Smooth muscle cell (in vitro differentiated cells): ENCODE measurements at regions not wholly inside any gene's neighbourhood (a gene's known extent, or its start where the extent isn't known, plus 50 kb on each side); places are given as distances from the start of the nearest gene placed in this dataset.

ENCODE experiments used
- DNase-seq: peaks from one replicate; lab custom pipeline; 2025; ENCODE audit not compliant: unreplicated experiment; lab: John Stamatoyannopoulos, UW
- H2AFZ ChIP-seq: fragments of 200-600 bp; sonication (generic); 2 replicates; pipeline ENCODE4 v1.6.0; 2016; ENCODE audit warnings: antibody characterized with exemption, low read depth, mild to moderate bottlenecking
- H3F3A ChIP-seq: fragments of 200-600 bp; sonication (generic); 2 replicates; pipeline ENCODE4 v1.6.0; 2017; ENCODE audit warnings: antibody characterized with exemption, low read depth
- H3K27ac ChIP-seq: fragments of 200-600 bp; sonication (generic); 2 replicates; pipeline ENCODE4 v1.5.1; 2016; ENCODE audit warnings: low read depth, mild to moderate bottlenecking
- H3K27me3 ChIP-seq: fragments of 200-600 bp; sonication (generic); 2 replicates; pipeline ENCODE4 v1.6.1; 2016; ENCODE audit warnings: low read depth, mild to moderate bottlenecking
- H3K36me3 ChIP-seq: fragments of 200-600 bp; sonication (generic); 2 replicates; pipeline ENCODE4 v1.5.1; 2016; ENCODE audit warnings: low read depth
- H3K4me1 ChIP-seq: fragments of 200-600 bp; sonication (generic); 2 replicates; pipeline ENCODE4 v1.5.1; 2016; ENCODE audit warnings: low read depth
- H3K4me2 ChIP-seq: fragments of 200-600 bp; sonication (generic); 2 replicates; pipeline ENCODE4 v1.6.0; 2016; ENCODE audit warnings: mild to moderate bottlenecking
- H3K4me3 ChIP-seq: fragments of 200-600 bp; sonication (generic); 2 replicates; pipeline ENCODE4 v1.5.1; 2016; ENCODE audit warnings: mild to moderate bottlenecking
- H3K79me2 ChIP-seq: fragments of 200-600 bp; sonication (generic); 2 replicates; pipeline ENCODE4 v1.6.0; 2016; ENCODE audit warnings: low read depth, mild to moderate bottlenecking
- H3K9ac ChIP-seq: fragments of 200-600 bp; sonication (generic); 2 replicates; pipeline ENCODE4 v1.6.0; 2016; ENCODE audit warnings: low read depth
- H3K9me3 ChIP-seq: fragments of 200-600 bp; sonication (generic); replicated peaks from 2 replicates; pipeline ENCODE4 v1.5.1; 2016; ENCODE audit warnings: low read depth
- H4K20me1 ChIP-seq: fragments of 200-600 bp; sonication (generic); 2 replicates; pipeline ENCODE4 v1.6.0; 2016; ENCODE audit warnings: low read depth
- WGBS: methylation state at CpG from one replicate; pipeline ENCODE4 v1.1.7; 2016; ENCODE audit warnings: low lambda C conversion rate; 5-methylcytosine and 5-hydroxymethylcytosine counted together
- TF ChIP-seq, protein P1 (sequence below): fragments of 200-600 bp; sonication (generic); IDR thresholded peaks from 2 replicates; pipeline ENCODE4 v1.5.1; 2017; ENCODE audit warnings: borderline replicate concordance, mild to moderate bottlenecking, antibody characterized with exemption; ENCODE audit not compliant: insufficient read depth, poor library complexity, severe bottlenecking

DNA sequence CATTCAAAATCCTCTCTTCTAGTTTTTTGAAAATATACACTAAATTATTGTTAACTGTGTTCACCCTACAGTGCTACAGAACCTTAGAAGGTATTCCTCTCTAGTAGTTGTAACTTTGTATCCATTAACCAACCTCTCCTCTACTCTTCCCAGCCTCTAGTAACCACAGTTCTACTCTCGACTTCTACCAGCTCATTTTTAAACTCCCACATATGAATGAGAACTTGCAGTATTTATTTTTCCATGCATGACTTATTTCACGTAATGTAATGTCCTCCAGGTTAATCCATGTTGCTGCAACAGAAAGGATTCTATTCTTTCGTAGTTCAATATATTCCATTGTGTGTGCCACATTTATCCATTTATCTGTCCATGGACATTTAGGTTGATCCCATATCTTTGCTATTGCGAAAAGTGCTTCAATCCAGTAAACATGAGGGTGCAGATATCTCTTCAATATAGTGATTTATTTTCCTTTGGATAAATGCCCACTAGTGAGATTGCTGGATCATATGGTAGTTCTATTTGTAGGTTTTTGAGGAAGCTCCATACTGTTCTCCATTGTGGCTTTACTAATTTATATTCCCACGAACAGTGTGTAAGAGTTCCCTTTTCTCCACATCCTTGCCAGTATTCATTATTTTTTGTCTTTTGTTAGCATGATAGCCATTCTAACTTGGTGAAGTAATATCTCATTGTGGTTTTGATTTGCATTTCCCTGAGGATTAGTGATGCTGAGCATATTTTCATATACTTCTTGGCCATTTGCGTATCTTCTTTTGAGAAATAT lies 113.7 kb upstream of the SMAD3 start:
- Histone ChIP-seq H3K4me1 (no peaks in the 10 kb centered on the region), H3K79me2 (no peaks in the 10 kb centered on the region), H2AFZ (no peak overlapping the region), H3K27me3 (no peaks in the 10 kb centered on the region), H3F3A (no peaks in the 10 kb centered on the region), H3K9ac (no peak overlapping the region), H3K27ac (no peak overlapping the region), H3K4me3 (no peak overlapping the region), H3K4me2 (no peak overlapping the region), H3K9me3 (no peaks in the 10 kb centered on the region), H3K36me3 (no peaks in the 10 kb centered on the region), H4K20me1 (no peaks in the 10 kb centered on the region)
- 91% methylated on average over 6 of the region's 6 CpGs for WGBS
- TF ChIP-seq, protein P1, sequence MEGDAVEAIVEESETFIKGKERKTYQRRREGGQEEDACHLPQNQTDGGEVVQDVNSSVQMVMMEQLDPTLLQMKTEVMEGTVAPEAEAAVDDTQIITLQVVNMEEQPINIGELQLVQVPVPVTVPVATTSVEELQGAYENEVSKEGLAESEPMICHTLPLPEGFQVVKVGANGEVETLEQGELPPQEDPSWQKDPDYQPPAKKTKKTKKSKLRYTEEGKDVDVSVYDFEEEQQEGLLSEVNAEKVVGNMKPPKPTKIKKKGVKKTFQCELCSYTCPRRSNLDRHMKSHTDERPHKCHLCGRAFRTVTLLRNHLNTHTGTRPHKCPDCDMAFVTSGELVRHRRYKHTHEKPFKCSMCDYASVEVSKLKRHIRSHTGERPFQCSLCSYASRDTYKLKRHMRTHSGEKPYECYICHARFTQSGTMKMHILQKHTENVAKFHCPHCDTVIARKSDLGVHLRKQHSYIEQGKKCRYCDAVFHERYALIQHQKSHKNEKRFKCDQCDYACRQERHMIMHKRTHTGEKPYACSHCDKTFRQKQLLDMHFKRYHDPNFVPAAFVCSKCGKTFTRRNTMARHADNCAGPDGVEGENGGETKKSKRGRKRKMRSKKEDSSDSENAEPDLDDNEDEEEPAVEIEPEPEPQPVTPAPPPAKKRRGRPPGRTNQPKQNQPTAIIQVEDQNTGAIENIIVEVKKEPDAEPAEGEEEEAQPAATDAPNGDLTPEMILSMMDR: no peak
- DNase-seq: no peak

- Histone ChIP-seq H3K4me3 (no peak overlapping the region), H2AFZ (no peak overlapping the region), H3K36me3 (no peaks in the 10 kb centered on the region), H3K27me3 (no peaks in the 10 kb centered on the region), H3K27ac (no peak overlapping the region), H3K79me2 (no peaks in the 10 kb centered on the region), H3K9me3 (no peaks in the 10 kb centered on the region), H3K9ac (no peak overlapping the region), H3K4me2 (no peak overlapping the region), H3F3A (no peaks in the 10 kb centered on the region), H4K20me1 (no peaks in the 10 kb centered on the region), H3K4me1 (no peaks in the 10 kb centered on the region)
- WGBS: 95% methylated on average over 6 of the region's 6 CpGs
- DNase-seq: no peak
- TF ChIP-seq, protein P1: no peak
Observed at GRCh38 chr15:66952756-66953522, 112.5 kb upstream of the SMAD3 start.

DNA sequence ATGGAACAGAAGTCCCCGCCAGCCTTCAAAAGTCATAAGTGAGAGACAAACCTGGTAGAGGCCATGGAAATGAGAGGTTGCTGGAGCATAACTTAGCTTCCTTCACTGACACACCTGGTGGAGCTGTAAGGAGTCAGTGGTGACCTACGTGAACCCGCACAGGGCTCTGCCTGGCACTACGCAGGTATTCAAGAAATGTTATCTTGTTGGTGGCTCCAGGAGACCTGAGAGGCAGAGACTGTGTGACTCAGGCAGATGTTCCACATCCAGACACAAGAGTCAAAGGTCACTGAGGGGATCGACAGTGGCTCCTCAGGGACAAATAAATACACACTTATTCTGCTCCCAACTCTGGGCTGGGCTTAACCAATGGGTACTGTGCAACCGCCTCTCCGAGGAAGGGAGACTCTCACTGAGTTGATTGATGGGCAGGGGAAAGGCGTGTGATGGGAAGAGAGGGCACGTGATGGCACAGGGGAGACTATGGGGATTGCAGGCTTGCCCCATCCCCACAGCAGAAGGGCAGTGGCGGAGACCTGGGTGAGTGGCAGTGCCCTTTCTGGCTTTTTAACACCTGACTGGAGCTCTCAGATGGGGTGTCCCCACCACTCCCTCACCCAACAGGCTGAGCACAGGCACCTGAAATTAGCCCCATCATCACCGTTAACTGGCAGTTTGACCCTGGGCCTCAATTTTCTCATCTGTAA lies 111.7 kb upstream of the SMAD3 start:
- TF ChIP-seq, protein P1: no peak
- no peaks in the 10 kb centered on the region for H3K79me2 ChIP-seq
- H3K27ac ChIP-seq: no peak overlapping the region
- H3K9ac ChIP-seq: no peak overlapping the region
- H4K20me1 ChIP-seq: no peaks in the 10 kb centered on the region
- no peaks in the 10 kb centered on the region for H3F3A ChIP-seq
- no peak for DNase-seq
- no peaks in the 10 kb centered on the region for H3K27me3 ChIP-seq
- no peaks in the 10 kb centered on the region for H3K36me3 ChIP-seq
- no peak overlapping the region for H3K4me3 ChIP-seq
- no peaks in the 10 kb centered on the region for H3K9me3 ChIP-seq
- H2AFZ ChIP-seq: no peak overlapping the region
- no peak overlapping the region for H3K4me2 ChIP-seq
- no peaks in the 10 kb centered on the region for H3K4me1 ChIP-seq
- 96% methylated on average over 11 of the region's 11 CpGs for WGBS
